ENCODE measurements at regions not wholly inside any gene's neighbourhood (a gene's known extent, or its start where the extent isn't known, plus 50 kb on each side); places are given as distances from the start of the nearest gene placed in this dataset.

GRCh38 chr9:77084094-77084493 is 64.6 kb downstream of the FOXB2 start:
- no peak for DNase-seq

GRCh38 chr9:77085416-77085815 is 66.0 kb downstream of the FOXB2 start:
- no peak for DNase-seq

- no peak for DNase-seq
Observed at GRCh38 chr9:77087506-77087905, 68.1 kb downstream of the FOXB2 start.

DNA sequence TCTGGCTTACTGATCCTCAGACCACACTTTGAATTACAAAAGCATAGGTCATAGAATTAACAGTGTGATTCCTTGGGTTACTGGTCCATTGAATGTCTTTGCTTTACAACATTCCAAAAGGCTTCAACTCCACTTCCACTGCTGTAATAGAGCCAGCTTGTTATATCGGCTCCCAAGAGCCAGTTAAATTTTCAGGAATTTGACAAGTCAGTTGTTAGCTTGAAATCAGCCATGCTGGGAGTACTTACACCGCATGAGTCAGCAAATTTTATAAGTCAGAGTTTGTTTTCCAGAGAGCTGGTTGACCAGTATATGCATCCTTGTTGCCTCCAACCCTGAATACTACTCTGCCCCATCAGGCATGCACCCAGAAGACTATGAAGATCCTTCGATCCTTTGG is 73.1 kb downstream of the FOXB2 start:
- DNase-seq, result peak; percentile 11

DNA sequence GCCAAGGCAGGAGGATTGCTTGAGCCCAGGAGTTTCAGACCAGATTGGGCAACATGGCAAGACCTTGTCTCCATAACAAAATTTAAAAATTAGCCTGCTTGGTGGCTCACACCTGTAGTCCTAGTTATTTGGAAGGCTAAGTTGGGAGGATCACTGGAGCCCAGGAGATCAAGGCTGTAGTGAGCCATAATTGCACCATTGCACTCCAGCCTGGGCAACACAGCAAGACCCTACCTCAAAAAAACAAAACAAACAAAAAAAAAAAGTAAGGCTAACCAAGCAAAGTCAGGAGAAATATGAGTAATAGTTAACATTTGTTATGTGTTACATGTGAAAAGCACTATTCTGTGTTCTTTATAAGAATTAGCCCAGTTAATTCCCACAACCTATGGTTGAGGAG is 74.7 kb downstream of the FOXB2 start:
- DNase-seq, result no peak

DNA sequence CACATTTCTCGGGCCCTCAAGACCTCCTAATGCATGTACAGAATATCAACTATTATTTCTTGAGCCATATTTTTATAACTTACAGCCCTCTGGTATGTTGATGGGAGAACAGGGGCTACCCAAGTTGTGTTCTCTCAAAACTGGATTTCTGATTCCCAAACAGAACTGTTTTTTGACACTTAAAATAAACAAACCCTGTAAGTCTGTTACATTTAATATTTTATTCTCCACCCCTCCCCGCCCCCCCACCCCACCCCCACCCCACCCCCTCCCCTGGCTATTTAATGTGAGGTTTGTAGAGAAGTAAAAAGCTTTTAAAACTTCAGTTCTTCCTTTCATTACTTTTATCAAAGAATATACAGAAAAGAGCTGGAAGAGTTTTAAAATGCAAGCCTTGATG is 77.9 kb downstream of the FOXB2 start:
- no peak for DNase-seq

- peak; percentile 12 for DNase-seq
Observed at GRCh38 chr9:77099388-77099787, 77.9 kb upstream of the VPS13A start.

DNA sequence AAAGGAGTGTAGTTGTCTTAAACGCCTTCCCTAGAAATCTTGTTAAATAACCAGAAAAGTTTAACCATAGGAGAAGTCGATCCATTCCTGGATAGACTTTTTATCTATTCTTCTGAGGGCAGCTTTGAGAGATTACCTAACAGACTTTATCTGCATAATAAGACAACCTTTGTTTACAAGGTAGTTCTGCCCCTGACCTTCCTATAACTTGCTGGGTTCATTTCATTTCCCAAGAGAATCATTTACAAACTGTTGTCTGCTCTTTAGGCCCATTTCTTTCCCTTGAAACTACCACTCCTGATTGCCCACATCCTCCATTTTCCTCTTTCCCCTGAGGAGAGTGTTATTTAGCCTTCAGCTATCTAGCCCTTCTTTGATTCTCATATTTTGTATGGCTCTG is 65.9 kb upstream of the VPS13A start:
- DNase-seq, result no peak

GRCh38 chr9:77125665-77126064 is 51.7 kb upstream of the VPS13A start:
- DNase-seq, result no peak

- DNase-seq, result no peak
Observed at GRCh38 chr9:77127071-77127470, 50.3 kb upstream of the VPS13A start.
